NCI-H2227 (cell line): ENCODE measurements at regions not wholly inside any gene's neighbourhood (a gene's known extent, or its start where the extent isn't known, plus 50 kb on each side); places are given as distances from the start of the nearest gene placed in this dataset.
"Not testable (repeated sequence)": the region's sequence is repeated elsewhere in the genome, so short reads cannot be mapped to it uniquely, and the experiment has no call there.

ENCODE experiments used
- DNase-seq: peaks from one replicate; lab custom pipeline; 2025; ENCODE audit not compliant: unreplicated experiment; lab: John Stamatoyannopoulos, UW

DNA sequence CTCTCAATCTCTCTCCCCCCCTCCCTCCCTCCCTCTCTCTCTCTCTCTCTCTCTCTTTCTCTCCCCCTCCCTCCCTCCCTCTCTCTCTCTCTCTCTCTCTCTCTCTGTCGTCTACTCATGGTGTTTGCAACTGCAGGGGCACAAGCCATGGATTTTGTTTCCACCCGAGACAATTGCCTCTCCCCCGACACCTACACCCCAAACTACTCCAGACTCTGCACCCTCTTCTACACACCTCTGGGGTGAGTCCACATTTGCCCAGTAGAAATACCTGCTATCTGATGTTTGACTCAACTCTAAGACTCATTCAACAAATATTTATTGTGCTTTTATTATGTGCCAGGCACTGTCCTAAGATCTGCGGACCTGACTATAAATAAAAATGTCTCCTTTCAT lies 93.7 kb downstream of the TMEM17 start:
- no peak for DNase-seq

DNA sequence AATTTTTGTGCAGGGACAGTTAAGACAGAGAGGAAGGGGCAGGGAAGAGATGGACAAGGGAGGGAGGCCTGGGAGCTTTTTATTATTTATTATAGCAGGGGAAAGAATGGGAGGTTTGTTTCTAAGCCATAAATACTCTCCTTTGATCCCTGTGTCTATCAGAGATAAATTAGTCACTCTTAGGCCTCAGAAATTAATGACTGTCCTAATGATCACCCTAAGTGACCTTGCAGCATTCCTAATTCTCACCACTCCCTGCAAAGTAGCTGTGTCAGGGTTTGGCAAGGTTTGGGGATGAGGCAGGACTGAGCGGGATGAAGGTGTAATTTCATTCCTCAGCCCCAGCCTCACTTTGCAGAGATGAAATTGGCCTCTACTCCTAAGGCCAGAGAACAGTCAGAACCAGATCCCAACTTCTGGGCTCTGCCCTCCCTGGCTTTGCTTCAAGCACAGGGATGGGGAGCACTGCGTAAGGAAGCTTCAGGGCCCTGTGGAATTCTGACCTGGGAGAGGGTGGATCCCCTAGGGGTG lies 95.0 kb downstream of the TMEM17 start:
- no peak for DNase-seq

DNA sequence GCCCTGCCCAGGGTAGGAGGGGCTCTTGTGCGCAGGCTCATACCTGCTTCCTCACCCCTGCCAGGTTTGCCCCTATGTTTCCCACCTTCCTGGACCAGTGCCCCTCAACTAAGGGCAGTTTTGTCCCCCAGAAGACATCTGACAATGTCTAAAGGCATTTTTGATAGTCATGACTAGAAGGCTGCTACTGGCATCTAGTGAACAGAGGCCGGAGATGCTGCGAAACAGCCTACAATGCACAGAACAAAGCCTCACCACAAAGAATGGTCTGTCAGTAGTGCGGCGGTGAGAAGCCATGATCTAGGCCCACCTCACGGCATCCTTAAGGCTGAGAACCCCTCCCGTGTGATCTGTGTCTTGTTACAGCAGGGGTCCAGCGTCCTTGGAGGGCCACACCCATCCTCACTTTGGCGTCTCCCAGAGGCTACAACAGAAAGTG lies 96.0 kb downstream of the TMEM17 start:
- DNase-seq, result no peak

DNA sequence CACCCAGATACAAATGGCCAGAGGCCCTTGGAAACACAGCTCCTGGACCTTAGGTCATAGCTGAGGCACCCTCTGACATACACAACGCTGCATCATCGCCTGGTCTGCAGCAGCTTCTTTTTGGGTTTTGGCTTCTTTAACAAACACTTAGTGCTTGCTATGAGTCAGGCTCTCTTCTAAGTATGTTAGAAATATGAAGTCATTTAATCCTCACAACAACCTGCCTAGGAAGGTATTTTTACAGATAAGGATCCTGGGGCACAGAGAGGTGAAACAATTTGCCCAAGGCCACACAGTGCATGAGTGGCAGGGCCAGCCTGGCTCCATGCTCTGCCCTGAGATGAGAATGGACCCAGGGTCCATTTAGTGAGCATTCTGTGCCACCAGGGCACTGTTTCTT lies 96.6 kb downstream of the TMEM17 start:
- DNase-seq, result no peak

DNA sequence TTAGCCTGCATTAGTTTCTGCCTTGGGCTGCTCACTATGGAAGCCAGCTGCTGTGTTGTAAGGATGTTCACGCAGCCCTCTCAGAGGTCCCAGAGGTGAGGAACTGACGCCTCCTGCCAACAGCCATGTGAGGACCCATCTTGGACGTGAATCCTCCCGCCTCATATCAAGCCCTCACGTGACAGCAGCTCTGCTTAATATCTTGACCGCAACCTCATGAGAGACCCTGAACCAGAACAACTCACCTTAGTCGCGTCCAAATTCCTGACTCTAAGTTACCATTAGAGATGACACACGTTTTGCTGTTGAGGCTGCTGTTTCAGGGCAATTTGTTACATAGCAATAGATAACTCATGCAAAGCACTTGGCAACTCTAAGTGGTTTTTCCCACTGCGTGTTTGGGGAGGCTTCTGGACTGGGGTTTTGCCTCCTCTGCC lies 97.7 kb downstream of the TMEM17 start:
- no peak for DNase-seq

DNA sequence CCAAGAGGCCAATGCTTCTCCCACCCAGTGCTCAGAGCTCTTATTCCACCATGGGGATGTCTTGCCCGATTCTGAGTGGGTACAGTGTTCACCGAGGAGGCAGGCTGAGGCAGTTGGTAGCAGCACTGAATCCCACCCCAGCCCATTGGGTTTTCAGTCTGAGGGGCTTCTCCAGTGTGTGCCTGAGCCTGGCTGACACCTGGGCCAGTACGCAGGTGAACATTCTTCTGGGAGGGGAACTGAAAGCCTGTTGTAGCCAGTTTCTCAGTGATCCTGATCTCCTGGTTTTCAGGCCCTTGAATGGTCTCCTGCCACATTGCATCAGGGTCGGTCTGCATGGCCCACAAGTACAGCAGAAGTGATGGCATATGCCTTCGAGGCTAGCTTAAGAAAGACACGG lies 98.2 kb downstream of the TMEM17 start:
- DNase-seq, result no peak

DNA sequence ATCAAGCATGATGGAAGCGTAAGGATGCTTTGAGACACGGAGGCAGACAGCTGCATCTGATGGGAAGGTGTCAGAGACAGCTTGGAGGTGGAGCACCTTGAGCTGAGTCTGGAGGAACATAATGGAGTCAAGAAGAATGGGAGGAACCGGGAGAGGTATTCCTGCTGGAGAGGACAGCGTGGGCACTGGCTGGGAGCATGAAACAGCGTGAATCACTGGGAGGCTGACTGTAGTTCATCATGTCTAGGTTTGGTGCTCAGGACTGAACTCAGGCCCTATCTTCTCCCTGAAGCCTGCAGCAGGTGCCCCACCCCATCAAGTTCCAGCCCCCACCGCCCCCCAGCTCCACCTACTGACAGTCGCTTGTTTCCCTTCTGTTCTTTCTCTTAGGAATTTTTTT lies 98.6 kb downstream of the TMEM17 start:
- DNase-seq, result no peak

DNA sequence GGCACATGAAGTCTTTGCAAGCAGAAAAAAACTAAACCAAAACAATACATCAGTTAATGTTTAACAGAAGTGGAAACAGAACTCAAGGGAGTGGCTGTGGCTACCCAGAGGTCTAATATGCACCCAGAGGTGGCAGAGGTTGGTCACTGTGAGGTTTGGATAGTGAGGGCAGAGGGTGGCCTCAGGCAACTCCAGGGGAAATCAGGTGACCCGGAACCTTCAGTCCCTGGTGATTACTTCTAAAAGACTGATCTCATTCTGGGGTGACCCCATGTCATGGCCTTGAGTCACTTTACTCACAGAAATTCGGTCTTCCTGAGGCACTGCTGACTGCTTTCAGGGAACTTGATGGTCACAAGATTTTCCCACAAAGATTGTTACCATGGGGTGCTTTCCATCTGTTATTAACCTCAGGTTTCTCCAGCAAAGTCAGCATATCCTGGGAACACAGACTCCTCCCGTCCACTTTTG lies 99.4 kb downstream of the TMEM17 start:
- DNase-seq, result no peak

DNA sequence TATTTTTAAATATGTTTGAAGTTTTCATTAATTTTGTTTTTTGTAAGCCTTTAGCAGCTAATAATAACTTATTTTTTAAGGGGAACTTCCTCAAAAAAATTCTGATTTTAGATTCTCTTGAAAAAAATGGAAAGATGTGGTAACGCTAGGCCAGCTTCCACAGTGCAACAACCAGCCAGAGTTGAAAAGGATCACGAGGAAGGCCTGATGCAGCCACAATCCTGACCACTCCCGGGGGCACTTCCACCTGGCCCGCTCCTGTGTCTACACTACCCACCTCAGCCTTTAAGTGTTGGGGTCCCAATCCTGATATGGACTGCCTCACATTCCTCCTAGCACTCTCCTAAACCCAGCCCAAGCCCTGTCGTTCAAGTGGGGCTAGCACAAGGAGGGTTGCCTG lies 101.1 kb downstream of the TMEM17 start:
- DNase-seq, result no peak

DNA sequence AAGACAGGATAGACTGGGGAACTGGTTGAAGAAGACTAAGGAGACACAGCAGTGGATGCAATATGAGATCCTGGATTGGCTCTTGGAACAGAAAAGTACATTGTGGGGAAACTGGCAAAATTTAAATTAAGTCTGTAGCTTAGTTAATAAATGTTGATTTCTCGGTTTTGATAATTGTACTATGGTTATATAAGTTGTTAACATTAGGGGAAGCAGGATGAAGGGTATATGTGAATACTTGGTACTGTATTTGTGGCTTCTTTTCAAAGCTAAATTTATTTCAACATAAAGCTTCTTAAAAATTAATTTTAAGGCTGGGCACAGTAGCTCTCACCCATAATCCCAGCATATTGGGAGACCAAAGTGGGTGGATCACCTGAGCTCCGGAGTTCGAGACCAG lies 103.8 kb downstream of the TMEM17 start:
- DNase-seq, result no peak

DNA sequence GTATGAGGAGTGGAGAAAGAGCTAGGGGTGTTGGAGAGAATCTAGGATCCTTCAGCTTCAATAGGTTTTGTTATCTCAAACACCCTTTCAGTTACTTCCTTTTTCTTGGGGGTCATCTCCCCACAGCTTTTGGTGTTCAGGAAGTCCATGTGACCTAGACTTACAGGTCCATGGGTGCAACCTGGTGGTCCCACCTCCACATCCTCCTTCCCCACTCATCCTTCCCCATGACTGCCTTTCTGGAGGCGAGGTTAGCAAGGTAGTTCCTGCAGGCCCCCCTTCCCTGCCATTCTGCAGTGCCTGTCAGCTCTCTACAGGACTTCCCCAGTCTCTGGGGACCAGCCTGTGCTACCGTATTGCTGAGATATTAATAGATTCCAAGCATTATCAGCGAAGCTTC lies 107.6 kb downstream of the TMEM17 start:
- DNase-seq, result no peak

DNA sequence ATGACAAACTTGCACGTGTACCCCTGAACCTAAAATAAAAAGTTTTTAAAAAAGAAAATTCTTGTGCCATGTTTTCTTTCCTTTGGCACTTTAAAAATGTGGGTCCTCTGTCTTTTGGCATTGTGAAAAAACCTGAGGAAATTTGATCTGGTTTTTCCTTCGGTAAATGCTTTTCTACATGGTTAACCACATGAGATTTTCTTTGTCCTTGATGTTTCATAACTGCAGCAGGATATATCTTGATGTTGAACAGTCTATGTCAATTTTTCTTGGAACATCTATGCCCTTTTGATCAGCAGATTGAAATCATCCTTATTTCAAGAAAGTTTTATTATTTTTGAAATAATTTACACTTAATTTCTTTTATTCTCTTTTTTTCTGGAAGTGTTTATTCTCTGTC lies 109.1 kb downstream of the TMEM17 start:
- no peak for DNase-seq

DNA sequence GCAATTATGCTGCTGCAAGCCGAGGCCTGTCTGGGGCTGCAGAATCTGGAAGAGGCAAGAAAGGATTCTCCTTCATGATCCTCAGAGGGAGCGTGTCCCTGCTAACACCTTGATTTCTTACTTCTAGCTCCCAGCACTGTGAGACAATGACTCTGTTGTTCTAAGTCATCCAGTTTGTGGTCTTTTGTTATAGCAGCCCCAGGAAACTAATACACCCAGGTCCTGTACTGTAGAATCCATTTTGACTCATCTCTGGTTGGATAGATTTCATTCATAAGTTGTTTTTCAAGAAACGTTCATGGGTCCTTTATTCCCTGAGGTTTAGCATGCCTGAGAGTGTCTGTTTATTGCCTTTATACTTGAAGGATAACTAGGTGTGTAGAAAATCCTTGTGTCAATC lies 112.7 kb downstream of the TMEM17 start:
- no peak for DNase-seq

DNA sequence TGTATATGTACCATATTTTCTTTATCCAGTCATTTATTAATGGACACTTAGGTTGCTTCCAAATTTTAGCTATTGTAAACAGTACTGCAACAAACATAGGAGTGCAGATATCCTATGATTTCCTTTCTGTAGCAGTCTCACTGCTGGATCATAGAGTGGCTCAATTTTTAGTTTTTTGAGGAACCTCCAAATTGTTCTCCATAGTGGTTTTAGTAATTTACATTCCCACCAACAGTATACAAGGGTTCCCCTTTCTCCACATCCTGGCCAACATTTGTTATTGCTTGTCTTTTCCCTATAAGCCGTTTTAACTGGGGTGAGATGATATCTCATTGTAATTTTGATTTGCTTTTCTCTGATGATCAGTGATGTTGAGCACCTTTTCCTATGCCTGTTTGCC lies 114.3 kb downstream of the TMEM17 start:
- DNase-seq, result no peak

DNA sequence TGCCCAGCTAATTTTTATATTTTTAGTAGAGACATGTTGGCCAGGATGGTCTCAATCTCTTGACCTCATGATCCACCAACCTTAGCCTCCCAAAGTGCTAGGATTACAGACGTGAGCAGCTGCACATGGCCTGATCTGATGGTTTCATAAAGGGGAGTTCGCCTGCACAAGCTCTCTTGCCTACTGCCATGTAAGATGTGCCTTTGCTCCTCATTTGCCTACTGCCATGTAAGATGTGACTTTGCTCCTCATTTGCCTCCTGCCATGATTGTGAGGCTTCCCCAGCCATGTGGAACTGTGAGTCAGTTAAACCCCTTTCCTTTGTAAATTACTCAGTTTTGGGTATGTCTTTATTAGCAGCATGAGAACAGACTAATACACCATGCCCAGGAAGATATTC lies 119.6 kb downstream of the TMEM17 start:
- DNase-seq, result not testable (repeated sequence)

DNA sequence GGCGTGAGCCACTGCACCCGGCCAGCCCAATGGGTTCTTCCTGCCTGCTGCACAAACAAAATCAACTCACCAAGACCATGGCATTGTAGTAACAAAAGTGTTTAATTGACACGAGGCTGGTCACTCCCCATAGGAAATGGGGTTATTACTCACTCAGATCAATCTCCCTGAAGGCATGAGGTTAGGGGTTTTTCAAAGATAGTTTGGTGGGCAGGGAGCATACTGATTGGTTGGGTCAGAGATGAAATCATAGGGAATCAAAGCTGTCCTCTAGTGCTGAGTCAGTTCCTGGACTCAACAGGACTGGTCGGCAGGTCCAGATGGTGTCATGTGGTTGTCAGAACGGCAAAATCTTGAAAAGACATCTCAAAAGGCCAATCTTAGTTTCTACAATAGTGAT lies 122.1 kb downstream of the TMEM17 start:
- DNase-seq, result no peak

DNA sequence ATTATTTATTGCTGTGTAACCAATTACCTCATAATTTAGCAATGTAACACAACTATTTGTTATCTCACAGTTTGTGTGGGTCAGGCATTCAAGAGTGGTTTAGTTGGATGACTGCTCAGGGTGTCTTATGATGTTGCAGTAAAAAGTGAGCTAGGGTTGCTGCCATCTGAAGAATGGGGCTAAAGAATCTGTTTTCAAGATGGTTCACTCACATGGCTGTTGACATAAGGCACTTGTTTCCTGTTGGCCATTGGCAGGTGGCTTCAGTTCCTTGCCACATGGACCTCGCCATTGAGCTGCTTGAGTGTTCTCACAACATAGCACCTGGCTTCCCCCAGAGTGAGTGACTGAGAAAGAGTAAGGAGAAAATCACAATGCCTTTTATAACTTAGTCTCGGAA lies 123.2 kb downstream of the TMEM17 start:
- no peak for DNase-seq

DNA sequence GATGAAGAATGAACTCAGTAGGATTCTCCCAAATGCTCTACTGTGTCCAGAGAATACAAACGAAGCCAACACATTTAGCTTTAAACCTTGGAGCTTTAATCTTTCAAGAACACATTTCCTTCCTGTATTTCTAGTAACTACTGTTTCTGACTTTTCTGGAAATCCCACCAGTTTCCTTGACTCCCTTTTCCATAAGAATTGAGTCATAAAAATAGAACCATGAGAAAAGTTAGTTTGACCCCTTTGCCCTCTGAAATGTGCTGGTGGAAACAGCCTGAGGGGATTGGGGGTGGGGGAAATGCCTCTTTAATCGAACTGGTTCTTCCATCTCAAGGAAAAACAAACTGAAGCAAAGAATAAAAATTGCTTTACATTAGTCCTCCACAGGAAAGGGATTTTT lies 123.9 kb downstream of the TMEM17 start:
- DNase-seq, result no peak

DNA sequence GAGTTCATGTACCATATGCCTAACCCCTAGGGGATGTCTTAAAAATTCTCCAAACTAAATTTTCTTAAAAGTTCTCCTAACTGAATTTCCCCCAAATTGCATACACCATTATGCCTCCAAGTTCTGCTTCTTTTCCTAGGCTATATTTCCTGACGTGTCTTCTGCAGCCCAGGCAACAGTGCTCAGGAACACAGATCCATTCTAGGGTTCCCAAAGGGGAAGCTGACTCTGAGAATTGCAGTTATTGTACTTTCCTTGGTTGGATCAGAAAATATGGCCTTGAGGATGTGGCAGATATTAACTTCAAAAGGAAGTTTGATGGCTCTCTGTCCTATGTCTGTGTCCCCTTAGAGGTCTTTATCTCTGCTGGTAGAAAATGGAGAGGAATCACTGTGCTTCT lies 124.3 kb downstream of the TMEM17 start:
- DNase-seq, result no peak

DNA sequence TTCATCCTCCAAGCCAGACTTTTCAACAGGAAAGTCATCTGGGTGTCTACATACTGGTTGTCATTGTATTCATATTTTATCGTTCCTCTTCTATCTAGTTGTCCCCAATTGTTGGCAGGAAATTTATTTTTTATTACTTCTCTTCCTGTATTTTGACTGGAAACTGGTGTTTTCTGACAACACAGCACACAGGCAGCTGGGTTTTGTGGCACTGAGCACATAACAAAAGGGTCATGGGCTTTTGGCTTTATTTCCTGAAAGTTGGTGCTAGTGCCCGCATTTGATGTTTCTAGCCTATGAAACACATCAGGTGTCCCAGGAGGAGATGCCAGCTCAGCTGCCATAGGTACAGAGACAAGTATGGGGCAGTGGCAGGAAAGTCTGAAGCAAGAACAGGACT lies 126.4 kb downstream of the TMEM17 start:
- no peak for DNase-seq

DNA sequence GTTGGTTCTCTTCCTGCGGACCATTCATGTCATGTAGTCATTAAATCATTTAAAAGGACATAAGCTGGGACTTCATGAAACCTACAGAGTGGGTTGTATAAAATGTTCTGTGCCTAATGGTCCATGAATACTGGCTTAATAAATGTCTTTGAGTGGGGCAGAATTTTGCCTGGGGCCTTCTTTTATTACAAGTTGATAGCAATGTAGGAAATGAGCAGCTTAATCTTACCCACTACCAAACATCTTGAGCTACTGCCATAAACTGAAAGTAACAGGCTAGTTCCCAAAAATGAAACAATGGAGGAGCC lies 130.9 kb downstream of the TMEM17 start:
- DNase-seq, result no peak

DNA sequence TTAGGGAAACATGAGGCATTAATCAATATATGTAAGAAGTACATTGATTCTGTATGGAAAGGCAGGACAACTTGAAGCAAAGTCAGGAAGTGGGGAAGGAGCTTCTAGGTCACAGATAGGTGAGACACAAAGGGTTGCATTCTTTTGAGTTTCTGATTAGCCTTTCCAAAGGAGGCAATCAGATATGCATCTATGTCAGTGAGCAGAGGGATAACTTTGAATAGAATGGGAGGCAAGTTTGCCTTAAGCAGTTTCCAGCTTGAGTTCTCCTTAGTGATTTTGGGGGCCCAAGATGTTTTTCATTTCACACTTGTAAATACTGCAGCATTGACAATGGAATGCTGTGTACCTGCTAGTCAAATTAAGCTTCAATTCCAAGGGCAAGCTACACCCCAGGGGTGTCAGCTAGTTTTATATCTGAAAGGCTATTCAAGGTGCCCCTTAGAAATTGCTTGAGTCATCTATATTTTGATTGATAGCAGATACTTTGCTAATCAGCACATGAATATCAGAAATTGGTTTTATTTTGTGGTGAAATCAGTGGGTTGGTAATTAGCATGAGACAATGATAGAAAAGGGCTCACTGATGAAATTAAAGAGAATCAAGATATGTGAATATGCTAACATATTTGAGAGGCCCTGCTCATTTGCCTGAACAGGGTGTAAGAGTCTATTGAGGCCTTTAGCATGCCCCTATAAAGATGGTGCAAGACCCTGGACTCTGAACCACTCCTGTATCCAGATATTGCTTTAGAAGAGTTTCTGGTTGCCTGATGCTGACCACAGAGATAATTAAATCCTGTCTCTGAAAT lies 131.5 kb downstream of the TMEM17 start:
- DNase-seq, result no peak

DNA sequence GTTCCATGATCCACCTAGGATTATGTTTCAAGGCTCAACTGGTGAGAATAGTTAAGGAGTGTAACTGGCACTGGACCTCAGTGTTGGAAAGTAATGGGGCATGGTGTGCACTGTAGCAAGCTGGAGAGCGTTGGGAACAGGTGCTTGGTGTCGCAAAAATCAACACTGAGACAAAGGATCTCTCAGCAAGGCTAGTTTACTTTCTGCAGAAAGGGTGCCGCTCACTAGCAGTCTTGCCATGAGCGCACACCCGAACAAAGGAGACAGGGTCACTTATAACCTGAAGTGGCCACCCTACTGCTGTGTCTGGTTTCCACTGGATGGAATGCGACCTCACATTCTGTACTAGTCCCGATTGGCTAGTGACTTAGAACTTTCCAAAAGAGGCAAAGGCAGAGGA lies 133.2 kb downstream of the TMEM17 start:
- DNase-seq, result no peak
